ENCODE measurements at regions not wholly inside any gene's neighbourhood (a gene's known extent, or its start where the extent isn't known, plus 50 kb on each side); places are given as distances from the start of the nearest gene placed in this dataset.
"Not testable (repeated sequence)": the region's sequence is repeated elsewhere in the genome, so short reads cannot be mapped to it uniquely, and the experiment has no call there.

GRCh38 chr4:181857471-181857870 lies 385.7 kb upstream of the TENM3 start:
- H3K27me3 ChIP-seq (ENCODE audit: insufficient read depth, low read length, poor library complexity, severe bottlenecking); H3K4me3 ChIP-seq (ENCODE audit: low read length); H3K9me3 ChIP-seq (ENCODE audit: low read length); DNase-seq; H3K36me3 Mint-ChIP-seq; CTCF ChIA-PET; H3K27ac Mint-ChIP-seq; H3K27ac ChIP-seq (ENCODE audit: low read depth, low read length); POLR2A ChIA-PET; H3K4me1 ChIP-seq (ENCODE audit: insufficient read depth, low read length); H3K36me3 ChIP-seq (ENCODE audit: insufficient read depth, low read length); H3K4me3 Mint-ChIP-seq; H3K27me3 Mint-ChIP-seq; H3K4me1 Mint-ChIP-seq: not testable (repeated sequence)
- peaks cover 0 to 17% (median 2%) of the 10 kb centered on the region in 5 donors for H3K9me3 Mint-ChIP-seq

DNA sequence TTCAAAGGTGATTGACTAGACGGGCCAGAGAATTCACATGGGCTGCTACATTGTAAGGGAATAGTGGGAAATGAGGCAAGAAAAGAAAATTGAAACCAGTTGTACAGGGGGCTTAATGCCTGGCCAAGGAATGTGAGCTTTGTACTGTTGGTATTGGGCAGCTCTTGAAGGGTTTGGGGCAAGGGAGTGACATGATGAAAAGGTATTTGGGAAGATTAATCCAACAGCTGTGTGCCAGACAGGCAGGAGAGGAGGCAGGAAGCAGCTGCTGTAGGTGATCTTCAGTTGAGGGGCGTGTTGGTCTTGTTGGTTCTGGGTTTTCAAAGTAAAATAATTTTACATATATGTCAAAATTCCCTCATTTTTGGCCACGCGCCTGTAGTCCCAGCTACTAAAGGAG lies 384.5 kb upstream of the TENM3 start:
- H3K27ac Mint-ChIP-seq, result no peak overlapping the region
- no peaks in the 10 kb centered on the region for H3K27me3 Mint-ChIP-seq
- H3K4me1 Mint-ChIP-seq, result no peaks in the 10 kb centered on the region
- no peaks in the 10 kb centered on the region for H3K9me3 ChIP-seq (ENCODE audit: low read length)
- ChIA-PET POLR2A (no interaction called here), CTCF (no interaction called here)
- H3K36me3 Mint-ChIP-seq, result no peaks in the 10 kb centered on the region
- DNase-seq, result no peak
- no peak overlapping the region for H3K4me3 ChIP-seq (ENCODE audit: low read length)
- no peaks in the 10 kb centered on the region for H3K27me3 ChIP-seq (ENCODE audit: insufficient read depth, low read length, poor library complexity, severe bottlenecking)
- H3K36me3 ChIP-seq (ENCODE audit: insufficient read depth, low read length), result no peaks in the 10 kb centered on the region
- no peaks in the 10 kb centered on the region for H3K4me1 ChIP-seq (ENCODE audit: insufficient read depth, low read length)
- H3K4me3 Mint-ChIP-seq, result no peak overlapping the region
- peaks cover 0 to 10% (median 2%) of the 10 kb centered on the region in 5 donors for H3K9me3 Mint-ChIP-seq
- H3K27ac ChIP-seq (ENCODE audit: low read depth, low read length), result no peak overlapping the region

DNA sequence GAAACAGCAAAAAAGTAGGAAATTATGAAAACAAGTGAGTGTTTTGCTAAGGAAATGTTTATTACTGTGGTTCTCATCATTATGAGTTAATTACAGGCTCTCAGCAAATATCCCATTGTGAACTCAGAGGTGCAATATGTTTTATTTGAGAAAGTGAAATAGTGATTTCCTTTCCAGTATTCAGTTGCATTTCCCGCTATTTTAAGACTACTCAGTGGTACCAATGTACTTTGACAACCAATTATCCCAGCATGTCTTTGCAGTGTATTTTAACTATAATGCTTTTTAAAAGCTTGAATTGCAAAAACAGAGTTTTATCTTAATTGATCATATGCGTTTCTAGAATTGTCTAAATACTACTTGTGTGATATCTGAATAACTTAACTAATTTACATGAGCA lies 383.8 kb upstream of the TENM3 start:
- H3K27me3 Mint-ChIP-seq, result no peaks in the 10 kb centered on the region
- H3K27me3 ChIP-seq (ENCODE audit: insufficient read depth, low read length, poor library complexity, severe bottlenecking), result no peaks in the 10 kb centered on the region
- peaks cover 0 to 7% (median 6%) of the 10 kb centered on the region in 5 donors for H3K9me3 Mint-ChIP-seq
- no peak overlapping the region for H3K4me3 ChIP-seq (ENCODE audit: low read length)
- no peaks in the 10 kb centered on the region for H3K36me3 ChIP-seq (ENCODE audit: insufficient read depth, low read length)
- no peaks in the 10 kb centered on the region for H3K9me3 ChIP-seq (ENCODE audit: low read length)
- H3K36me3 Mint-ChIP-seq, result no peaks in the 10 kb centered on the region
- H3K4me1 ChIP-seq (ENCODE audit: insufficient read depth, low read length), result no peaks in the 10 kb centered on the region
- no peaks in the 10 kb centered on the region for H3K4me1 Mint-ChIP-seq
- DNase-seq, result no peak
- no peak overlapping the region for H3K27ac Mint-ChIP-seq
- no peak overlapping the region for H3K4me3 Mint-ChIP-seq
- H3K27ac ChIP-seq (ENCODE audit: low read depth, low read length), result no peak overlapping the region
- ChIA-PET CTCF (no interaction called here), POLR2A (no interaction called here)

- Mint-ChIP-seq H3K36me3 (no peaks in the 10 kb centered on the region), H3K27ac (no peak overlapping the region), H3K27me3 (no peaks in the 10 kb centered on the region), H3K9me3 (peaks cover 0 to 7% (median 6%) of the 10 kb centered on the region in 5 donors), H3K4me3 (no peak overlapping the region), H3K4me1 (no peaks in the 10 kb centered on the region)
- Histone ChIP-seq H3K9me3 (ENCODE audit: low read length) (no peaks in the 10 kb centered on the region), H3K36me3 (ENCODE audit: insufficient read depth, low read length) (no peaks in the 10 kb centered on the region), H3K4me3 (ENCODE audit: low read length) (no peak overlapping the region), H3K4me1 (ENCODE audit: insufficient read depth, low read length) (no peaks in the 10 kb centered on the region), H3K27ac (ENCODE audit: low read depth, low read length) (no peak overlapping the region), H3K27me3 (ENCODE audit: insufficient read depth, low read length, poor library complexity, severe bottlenecking) (no peaks in the 10 kb centered on the region)
- POLR2A ChIA-PET, result no interaction called here
- DNase-seq, result no peak
- CTCF ChIA-PET, result no interaction called here
Observed at GRCh38 chr4:181860157-181860556, 383.0 kb upstream of the TENM3 start.

GRCh38 chr4:181860668-181861067 lies 382.5 kb upstream of the TENM3 start:
- H3K36me3 ChIP-seq (ENCODE audit: insufficient read depth, low read length), result no peaks in the 10 kb centered on the region
- no peak overlapping the region for H3K4me3 ChIP-seq (ENCODE audit: low read length)
- no peak overlapping the region for H3K27ac ChIP-seq (ENCODE audit: low read depth, low read length)
- H3K4me1 ChIP-seq (ENCODE audit: insufficient read depth, low read length), result no peaks in the 10 kb centered on the region
- CTCF ChIA-PET, result no interaction called here
- Mint-ChIP-seq H3K4me3 (no peak overlapping the region), H3K27me3 (no peaks in the 10 kb centered on the region), H3K36me3 (no peaks in the 10 kb centered on the region), H3K4me1 (no peaks in the 10 kb centered on the region), H3K9me3 (peaks cover 0 to 7% (median 5%) of the 10 kb centered on the region in 5 donors), H3K27ac (no peak overlapping the region)
- DNase-seq, result no peak
- no peaks in the 10 kb centered on the region for H3K9me3 ChIP-seq (ENCODE audit: low read length)
- POLR2A ChIA-PET, result no interaction called here
- no peaks in the 10 kb centered on the region for H3K27me3 ChIP-seq (ENCODE audit: insufficient read depth, low read length, poor library complexity, severe bottlenecking)

DNA sequence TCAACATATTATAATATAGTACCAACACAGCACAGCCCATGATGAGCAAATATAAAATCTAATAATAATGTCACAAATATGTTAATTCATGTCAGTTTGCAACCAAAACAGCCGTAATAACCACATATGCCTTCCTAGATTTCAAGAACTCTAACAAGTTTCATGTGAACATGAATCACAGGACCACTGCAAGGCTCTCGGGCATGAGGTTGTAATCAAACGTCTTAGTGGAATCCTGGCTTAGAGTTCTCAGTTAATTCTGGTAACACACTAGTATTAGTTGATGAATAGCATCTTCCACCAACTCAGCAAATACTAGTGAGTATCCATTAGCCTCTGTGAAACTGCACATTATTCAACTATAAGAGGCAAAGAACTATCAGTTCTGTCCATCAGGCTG lies 379.3 kb upstream of the TENM3 start:
- Histone ChIP-seq H3K27me3 (ENCODE audit: insufficient read depth, low read length, poor library complexity, severe bottlenecking) (no peaks in the 10 kb centered on the region), H3K27ac (ENCODE audit: low read depth, low read length) (no peak overlapping the region), H3K36me3 (ENCODE audit: insufficient read depth, low read length) (no peaks in the 10 kb centered on the region), H3K4me3 (ENCODE audit: low read length) (no peak overlapping the region), H3K4me1 (ENCODE audit: insufficient read depth, low read length) (no peaks in the 10 kb centered on the region), H3K9me3 (ENCODE audit: low read length) (no peaks in the 10 kb centered on the region)
- H3K4me1 Mint-ChIP-seq, result no peaks in the 10 kb centered on the region
- no peaks in the 10 kb centered on the region for H3K36me3 Mint-ChIP-seq
- ChIA-PET POLR2A (no interaction called here), CTCF (no interaction called here)
- no peaks in the 10 kb centered on the region for H3K27me3 Mint-ChIP-seq
- H3K4me3 Mint-ChIP-seq, result no peak overlapping the region
- no peak overlapping the region for H3K27ac Mint-ChIP-seq
- no peak for DNase-seq
- H3K9me3 Mint-ChIP-seq, result peaks cover 0 to 11% (median 3%) of the 10 kb centered on the region in 5 donors

GRCh38 chr4:181870326-181870725 lies 372.9 kb upstream of the TENM3 start:
- ChIA-PET CTCF (no interaction called here), POLR2A (no interaction called here)

GRCh38 chr4:181874602-181875001 lies 368.6 kb upstream of the TENM3 start:
- H3K4me3 Mint-ChIP-seq, result no peak overlapping the region
- peaks cover 0 to 17% (median 4%) of the 10 kb centered on the region in 5 donors for H3K9me3 Mint-ChIP-seq
- H3K27ac Mint-ChIP-seq, result no peak overlapping the region

More at GRCh38 chr4:181870326-181870725, 372.9 kb upstream of the TENM3 start:
- no peaks in the 10 kb centered on the region for H3K27me3 ChIP-seq (ENCODE audit: insufficient read depth, low read length, poor library complexity, severe bottlenecking)
- no peak overlapping the region for H3K27ac Mint-ChIP-seq
- H3K27me3 Mint-ChIP-seq, result no peaks in the 10 kb centered on the region
- H3K4me1 Mint-ChIP-seq, result no peaks in the 10 kb centered on the region
- no peaks in the 10 kb centered on the region for H3K36me3 Mint-ChIP-seq
- no peak for DNase-seq
- no peak overlapping the region for H3K4me3 Mint-ChIP-seq
- no peaks in the 10 kb centered on the region for H3K36me3 ChIP-seq (ENCODE audit: insufficient read depth, low read length)
- H3K9me3 Mint-ChIP-seq, result peaks cover 1 to 18% (median 5%) of the 10 kb centered on the region in 5 donors
- no peak overlapping the region for H3K27ac ChIP-seq (ENCODE audit: low read depth, low read length)
- H3K4me3 ChIP-seq (ENCODE audit: low read length), result no peak overlapping the region
- no peaks in the 10 kb centered on the region for H3K9me3 ChIP-seq (ENCODE audit: low read length)
- no peaks in the 10 kb centered on the region for H3K4me1 ChIP-seq (ENCODE audit: insufficient read depth, low read length)

GRCh38 chr4:181877329-181877848 lies 365.8 kb upstream of the TENM3 start:
- ChIA-PET POLR2A (no interaction called here), CTCF (no interaction called here)
- no peaks in the 10 kb centered on the region for H3K36me3 ChIP-seq (ENCODE audit: insufficient read depth, low read length)
- no peak for DNase-seq
- H3K27ac ChIP-seq (ENCODE audit: low read depth, low read length), result no peak overlapping the region
- no peaks in the 10 kb centered on the region for H3K4me1 ChIP-seq (ENCODE audit: insufficient read depth, low read length)
- no peak overlapping the region for H3K27ac Mint-ChIP-seq
- H3K4me1 Mint-ChIP-seq, result no peaks in the 10 kb centered on the region
- H3K9me3 Mint-ChIP-seq, result peaks cover 0 to 14% (median 4%) of the 10 kb centered on the region in 5 donors
- H3K9me3 ChIP-seq (ENCODE audit: low read length), result no peaks in the 10 kb centered on the region
- no peaks in the 10 kb centered on the region for H3K27me3 Mint-ChIP-seq
- H3K4me3 ChIP-seq (ENCODE audit: low read length), result no peak overlapping the region
- H3K36me3 Mint-ChIP-seq, result no peaks in the 10 kb centered on the region
- no peaks in the 10 kb centered on the region for H3K27me3 ChIP-seq (ENCODE audit: insufficient read depth, low read length, poor library complexity, severe bottlenecking)
- no peak overlapping the region for H3K4me3 Mint-ChIP-seq

More at GRCh38 chr4:181874602-181875001, 368.6 kb upstream of the TENM3 start:
- POLR2A ChIA-PET, result no interaction called here
- CTCF ChIA-PET, result no interaction called here
- Histone ChIP-seq H3K4me3 (ENCODE audit: low read length) (no peak overlapping the region), H3K9me3 (ENCODE audit: low read length) (no peaks in the 10 kb centered on the region), H3K27ac (ENCODE audit: low read depth, low read length) (no peak overlapping the region), H3K27me3 (ENCODE audit: insufficient read depth, low read length, poor library complexity, severe bottlenecking) (no peaks in the 10 kb centered on the region), H3K4me1 (ENCODE audit: insufficient read depth, low read length) (no peaks in the 10 kb centered on the region), H3K36me3 (ENCODE audit: insufficient read depth, low read length) (no peaks in the 10 kb centered on the region)
- no peaks in the 10 kb centered on the region for H3K4me1 Mint-ChIP-seq
- H3K27me3 Mint-ChIP-seq, result no peaks in the 10 kb centered on the region
- no peak for DNase-seq
- no peaks in the 10 kb centered on the region for H3K36me3 Mint-ChIP-seq
